ENCODE measurements at regions not wholly inside any gene's neighbourhood (a gene's known extent, or its start where the extent isn't known, plus 50 kb on each side); places are given as distances from the start of the nearest gene placed in this dataset.

- Histone ChIP-seq H3K27ac (ENCODE audit: low read depth in 1 of 2, low read length in 1 of 2) (no peak overlapping the region), H3K9me3 (ENCODE audit: control insufficient read depth in 2 of 2, insufficient read depth in 1 of 2, low read length in 1 of 2) (no peaks in the 10 kb centered on the region), H3K4me1 (ENCODE audit: control insufficient read depth in 2 of 2, insufficient read depth in 2 of 2, low read length in 2 of 2) (no peaks in the 10 kb centered on the region), H3K36me3 (ENCODE audit: control insufficient read depth in 2 of 2, insufficient read depth in 2 of 2, low read length in 1 of 2) (no peaks in the 10 kb centered on the region), H3K4me3 (ENCODE audit: low read length in 2 of 2) (no peak overlapping the region), H3K27me3 (ENCODE audit: control insufficient read depth in 2 of 2, insufficient read depth in 1 of 2, low read length in 1 of 2) (peaks cover 0 to 16% of the 10 kb centered on the region in 2 donors)
- no peak for DNase-seq (ENCODE audit: low read depth in 6 of 9, low spot score in 9 of 9)
- WGBS: 63% methylated on average over 16 of the region's 16 CpGs
Measured at GRCh38 chr17:79372470-79373238, 238.2 kb downstream of the RBFOX3 start.

- no peak overlapping the region for H3K27ac ChIP-seq (ENCODE audit: low read depth in 1 of 2, low read length in 1 of 2)
Measured at GRCh38 chr17:79371984-79372383, 238.9 kb downstream of the RBFOX3 start.

GRCh38 chr17:79370594-79370993 is 240.3 kb downstream of the RBFOX3 start:
- Histone ChIP-seq H3K27me3 (ENCODE audit: control insufficient read depth in 2 of 2, insufficient read depth in 1 of 2, low read length in 1 of 2) (peaks cover 0 to 15% of the 10 kb centered on the region in 2 donors), H3K9me3 (ENCODE audit: control insufficient read depth in 2 of 2, insufficient read depth in 1 of 2, low read length in 1 of 2) (no peaks in the 10 kb centered on the region), H3K4me3 (ENCODE audit: low read length in 2 of 2) (no peak overlapping the region), H3K27ac (ENCODE audit: low read depth in 1 of 2, low read length in 1 of 2) (no peak overlapping the region), H3K4me1 (ENCODE audit: control insufficient read depth in 2 of 2, insufficient read depth in 2 of 2, low read length in 2 of 2) (no peaks in the 10 kb centered on the region), H3K36me3 (ENCODE audit: control insufficient read depth in 2 of 2, insufficient read depth in 2 of 2, low read length in 1 of 2) (no peaks in the 10 kb centered on the region)
- DNase-seq (ENCODE audit: low read depth in 6 of 9, low spot score in 9 of 9): no peak
- 77% methylated on average over 5 of the region's 5 CpGs for WGBS

More at GRCh38 chr17:79371984-79372383, 238.9 kb downstream of the RBFOX3 start:
- Histone ChIP-seq H3K4me1 (ENCODE audit: control insufficient read depth in 2 of 2, insufficient read depth in 2 of 2, low read length in 2 of 2) (no peaks in the 10 kb centered on the region), H3K9me3 (ENCODE audit: control insufficient read depth in 2 of 2, insufficient read depth in 1 of 2, low read length in 1 of 2) (no peaks in the 10 kb centered on the region), H3K4me3 (ENCODE audit: low read length in 2 of 2) (no peak overlapping the region), H3K36me3 (ENCODE audit: control insufficient read depth in 2 of 2, insufficient read depth in 2 of 2, low read length in 1 of 2) (no peaks in the 10 kb centered on the region), H3K27me3 (ENCODE audit: control insufficient read depth in 2 of 2, insufficient read depth in 1 of 2, low read length in 1 of 2) (peaks cover 0 to 12% of the 10 kb centered on the region in 2 donors)
- WGBS: 77% methylated on average over 15 of the region's 15 CpGs
- DNase-seq (ENCODE audit: low read depth in 6 of 9, low spot score in 9 of 9): no peak

- Histone ChIP-seq H3K4me1 (ENCODE audit: control insufficient read depth in 2 of 2, insufficient read depth in 2 of 2, low read length in 2 of 2) (no peaks in the 10 kb centered on the region), H3K4me3 (ENCODE audit: low read length in 2 of 2) (no peak overlapping the region), H3K36me3 (ENCODE audit: control insufficient read depth in 2 of 2, insufficient read depth in 2 of 2, low read length in 1 of 2) (no peaks in the 10 kb centered on the region), H3K27me3 (ENCODE audit: control insufficient read depth in 2 of 2, insufficient read depth in 1 of 2, low read length in 1 of 2) (peaks cover 0 to 17% of the 10 kb centered on the region in 2 donors), H3K27ac (ENCODE audit: low read depth in 1 of 2, low read length in 1 of 2) (no peak overlapping the region), H3K9me3 (ENCODE audit: control insufficient read depth in 2 of 2, insufficient read depth in 1 of 2, low read length in 1 of 2) (no peaks in the 10 kb centered on the region)
- 91% methylated on average over 8 of the region's 8 CpGs for WGBS
- no peak for DNase-seq (ENCODE audit: low read depth in 6 of 9, low spot score in 9 of 9)
Measured at GRCh38 chr17:79370126-79370525, 240.7 kb downstream of the RBFOX3 start.

GRCh38 chr17:79369532-79369931 is 241.3 kb downstream of the RBFOX3 start:
- WGBS: 84% methylated on average over 9 of the region's 9 CpGs
- no peak for DNase-seq (ENCODE audit: low read depth in 6 of 9, low spot score in 9 of 9)
- no peak overlapping the region for H3K27ac ChIP-seq (ENCODE audit: low read depth in 1 of 2, low read length in 1 of 2)
- H3K4me1 ChIP-seq (ENCODE audit: control insufficient read depth in 2 of 2, insufficient read depth in 2 of 2, low read length in 2 of 2): no peaks in the 10 kb centered on the region
- H3K27me3 ChIP-seq (ENCODE audit: control insufficient read depth in 2 of 2, insufficient read depth in 1 of 2, low read length in 1 of 2): peaks cover 0 to 16% of the 10 kb centered on the region in 2 donors
- no peak overlapping the region for H3K4me3 ChIP-seq (ENCODE audit: low read length in 2 of 2)
- no peaks in the 10 kb centered on the region for H3K36me3 ChIP-seq (ENCODE audit: control insufficient read depth in 2 of 2, insufficient read depth in 2 of 2, low read length in 1 of 2)
- H3K9me3 ChIP-seq (ENCODE audit: control insufficient read depth in 2 of 2, insufficient read depth in 1 of 2, low read length in 1 of 2): no peaks in the 10 kb centered on the region

- H3K4me1 ChIP-seq (ENCODE audit: control insufficient read depth in 2 of 2, insufficient read depth in 2 of 2, low read length in 2 of 2): no peaks in the 10 kb centered on the region
- H3K4me3 ChIP-seq (ENCODE audit: low read length in 2 of 2): no peak overlapping the region
- no peak overlapping the region for H3K27ac ChIP-seq (ENCODE audit: low read depth in 1 of 2, low read length in 1 of 2)
- no peak for DNase-seq (ENCODE audit: low read depth in 6 of 9, low spot score in 9 of 9)
- WGBS: 90% methylated on average over 14 of the region's 14 CpGs
- no peaks in the 10 kb centered on the region for H3K9me3 ChIP-seq (ENCODE audit: control insufficient read depth in 2 of 2, insufficient read depth in 1 of 2, low read length in 1 of 2)
- peaks cover 0 to 17% of the 10 kb centered on the region in 2 donors for H3K27me3 ChIP-seq (ENCODE audit: control insufficient read depth in 2 of 2, insufficient read depth in 1 of 2, low read length in 1 of 2)
- H3K36me3 ChIP-seq (ENCODE audit: control insufficient read depth in 2 of 2, insufficient read depth in 2 of 2, low read length in 1 of 2): no peaks in the 10 kb centered on the region
Measured at GRCh38 chr17:79369001-79369400, 241.8 kb downstream of the RBFOX3 start.

GRCh38 chr17:79368521-79368920 is 242.3 kb downstream of the RBFOX3 start:
- Histone ChIP-seq H3K4me3 (ENCODE audit: low read length in 2 of 2) (no peak overlapping the region), H3K27me3 (ENCODE audit: control insufficient read depth in 2 of 2, insufficient read depth in 1 of 2, low read length in 1 of 2) (peaks cover 0 to 18% of the 10 kb centered on the region in 2 donors), H3K27ac (ENCODE audit: low read depth in 1 of 2, low read length in 1 of 2) (no peak overlapping the region), H3K9me3 (ENCODE audit: control insufficient read depth in 2 of 2, insufficient read depth in 1 of 2, low read length in 1 of 2) (no peaks in the 10 kb centered on the region), H3K36me3 (ENCODE audit: control insufficient read depth in 2 of 2, insufficient read depth in 2 of 2, low read length in 1 of 2) (no peaks in the 10 kb centered on the region), H3K4me1 (ENCODE audit: control insufficient read depth in 2 of 2, insufficient read depth in 2 of 2, low read length in 2 of 2) (no peaks in the 10 kb centered on the region)
- WGBS: 96% methylated on average over 9 of the region's 9 CpGs
- no peak for DNase-seq (ENCODE audit: low read depth in 6 of 9, low spot score in 9 of 9)

GRCh38 chr17:79366988-79367571 is 243.8 kb downstream of the RBFOX3 start:
- Histone ChIP-seq H3K9me3 (ENCODE audit: control insufficient read depth in 2 of 2, insufficient read depth in 1 of 2, low read length in 1 of 2) (no peaks in the 10 kb centered on the region), H3K27me3 (ENCODE audit: control insufficient read depth in 2 of 2, insufficient read depth in 1 of 2, low read length in 1 of 2) (peaks cover 0 to 19% of the 10 kb centered on the region in 2 donors), H3K4me1 (ENCODE audit: control insufficient read depth in 2 of 2, insufficient read depth in 2 of 2, low read length in 2 of 2) (no peaks in the 10 kb centered on the region), H3K27ac (ENCODE audit: low read depth in 1 of 2, low read length in 1 of 2) (no peak overlapping the region), H3K4me3 (ENCODE audit: low read length in 2 of 2) (no peak overlapping the region), H3K36me3 (ENCODE audit: control insufficient read depth in 2 of 2, insufficient read depth in 2 of 2, low read length in 1 of 2) (no peaks in the 10 kb centered on the region)
- DNase-seq (ENCODE audit: low read depth in 6 of 9, low spot score in 9 of 9): no peak
- 73% methylated on average over 12 of the region's 12 CpGs for WGBS

- Histone ChIP-seq H3K27me3 (ENCODE audit: control insufficient read depth in 2 of 2, insufficient read depth in 1 of 2, low read length in 1 of 2) (peaks cover 0 to 22% of the 10 kb centered on the region in 2 donors), H3K27ac (ENCODE audit: low read depth in 1 of 2, low read length in 1 of 2) (no peak overlapping the region), H3K9me3 (ENCODE audit: control insufficient read depth in 2 of 2, insufficient read depth in 1 of 2, low read length in 1 of 2) (no peaks in the 10 kb centered on the region), H3K4me3 (ENCODE audit: low read length in 2 of 2) (no peak overlapping the region), H3K4me1 (ENCODE audit: control insufficient read depth in 2 of 2, insufficient read depth in 2 of 2, low read length in 2 of 2) (no peaks in the 10 kb centered on the region), H3K36me3 (ENCODE audit: control insufficient read depth in 2 of 2, insufficient read depth in 2 of 2, low read length in 1 of 2) (no peaks in the 10 kb centered on the region)
- DNase-seq (ENCODE audit: low read depth in 6 of 9, low spot score in 9 of 9): no peak
- WGBS: 71% methylated on average over 28 of the region's 28 CpGs
Measured at GRCh38 chr17:79365836-79366770, 244.7 kb downstream of the RBFOX3 start.

Data from thymus (tissue), 11 donors.